ENCODE measurements at regions not wholly inside any gene's neighbourhood (a gene's known extent, or its start where the extent isn't known, plus 50 kb on each side); places are given as distances from the start of the nearest gene placed in this dataset.

DNA sequence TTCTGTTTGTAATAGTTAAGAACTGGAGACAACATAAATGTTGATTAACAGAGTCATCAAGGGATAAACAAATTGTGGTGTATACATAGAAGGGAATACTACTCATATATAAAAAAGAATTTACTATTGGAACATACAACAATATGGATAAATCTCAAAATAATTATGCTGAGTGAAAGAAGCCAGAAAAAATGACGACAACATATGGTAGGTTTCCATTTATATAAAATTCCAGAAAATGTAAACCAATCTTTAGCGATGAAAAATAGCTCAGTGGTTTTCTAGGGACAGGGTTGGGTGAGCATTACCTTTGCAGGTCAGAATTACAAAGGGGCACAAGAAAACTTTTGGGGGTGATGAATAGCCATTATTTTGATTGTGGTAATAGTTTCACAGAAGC, 431.6 kb downstream of the PTPRU start:
- Mint-ChIP-seq H3K4me3 (no peak overlapping the region), H3K27me3 (ENCODE audit: insufficient read depth) (peaks cover 25% of the 10 kb centered on the region), H3K36me3 (ENCODE audit: low read depth) (no peaks in the 10 kb centered on the region), H3K27ac (no peak overlapping the region), H3K9me3 (no peaks in the 10 kb centered on the region), H3K4me1 (ENCODE audit: low read depth) (no peaks in the 10 kb centered on the region)
- intact Hi-C loops (cut with micrococcal nuclease), result no loop called here
- no peak for DNase-seq (ENCODE audit: low spot score)

DNA sequence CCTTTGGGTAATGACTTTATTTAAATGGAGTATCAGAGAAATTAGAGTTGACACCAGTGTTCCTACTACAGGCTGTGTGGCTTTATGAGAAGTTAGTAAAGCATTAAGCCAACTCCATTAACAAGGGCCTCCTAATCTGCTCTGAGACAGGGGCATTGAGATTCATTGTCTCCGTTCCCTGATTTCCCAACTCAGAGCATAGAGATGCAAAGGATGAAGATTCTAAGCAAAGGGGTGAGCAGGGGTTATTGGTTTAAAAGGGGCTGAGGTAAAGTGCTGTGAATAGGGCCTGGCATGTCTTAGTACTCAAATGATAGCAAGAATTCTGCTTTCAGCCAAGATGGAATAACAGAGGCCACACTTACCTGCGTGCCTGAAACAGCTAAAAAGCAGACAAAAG, 428.4 kb downstream of the PTPRU start:
- DNase-seq (ENCODE audit: low spot score), result no peak
- H3K27ac Mint-ChIP-seq, result no peak overlapping the region
- peaks cover 17% of the 10 kb centered on the region for H3K9me3 Mint-ChIP-seq
- peaks cover 36% of the 10 kb centered on the region for H3K27me3 Mint-ChIP-seq (ENCODE audit: insufficient read depth)
- no peaks in the 10 kb centered on the region for H3K4me1 Mint-ChIP-seq (ENCODE audit: low read depth)
- intact Hi-C loops (cut with micrococcal nuclease), result no loop called here
- H3K4me3 Mint-ChIP-seq, result no peak overlapping the region
- no peaks in the 10 kb centered on the region for H3K36me3 Mint-ChIP-seq (ENCODE audit: low read depth)

GRCh38 chr1:29658688-29659087, 422.4 kb downstream of the PTPRU start:
- H3K4me3 Mint-ChIP-seq, result no peak overlapping the region
- no peaks in the 10 kb centered on the region for H3K36me3 Mint-ChIP-seq (ENCODE audit: low read depth)
- intact Hi-C loops (cut with micrococcal nuclease), result no loop called here
- H3K27me3 Mint-ChIP-seq (ENCODE audit: insufficient read depth), result peaks cover 15% of the 10 kb centered on the region
- H3K4me1 Mint-ChIP-seq (ENCODE audit: low read depth), result no peaks in the 10 kb centered on the region
- H3K9me3 Mint-ChIP-seq, result peaks cover 17% of the 10 kb centered on the region
- H3K27ac Mint-ChIP-seq, result no peak overlapping the region
- DNase-seq (ENCODE audit: low spot score), result no peak

DNA sequence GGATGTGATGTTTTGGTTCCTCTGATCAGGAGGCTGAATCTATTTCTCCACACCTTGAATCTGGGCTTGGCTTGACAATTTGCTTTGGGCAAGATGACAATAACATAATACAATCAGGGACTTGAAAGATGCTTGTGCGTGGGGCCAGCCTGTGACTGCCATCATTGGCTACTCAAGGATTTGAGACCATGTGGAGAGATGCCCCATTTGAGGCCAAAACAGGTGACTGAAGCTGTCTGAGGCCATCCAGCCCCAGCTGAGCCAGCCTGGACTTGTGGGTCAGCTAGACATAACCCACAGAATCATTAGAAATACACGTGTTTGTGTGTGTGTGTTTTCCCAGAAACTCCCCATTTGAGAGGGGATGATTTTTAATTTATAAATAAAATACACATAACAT, 421.5 kb downstream of the PTPRU start:
- intact Hi-C loops (cut with micrococcal nuclease), result no loop called here
- DNase-seq (ENCODE audit: low spot score), result no peak
- Mint-ChIP-seq H3K4me1 (ENCODE audit: low read depth) (no peaks in the 10 kb centered on the region), H3K36me3 (ENCODE audit: low read depth) (no peaks in the 10 kb centered on the region), H3K27me3 (ENCODE audit: insufficient read depth) (peaks cover 15% of the 10 kb centered on the region), H3K9me3 (peaks cover 17% of the 10 kb centered on the region), H3K4me3 (no peak overlapping the region), H3K27ac (no peak overlapping the region)

- DNase-seq (ENCODE audit: low spot score), result no peak
- Mint-ChIP-seq H3K27me3 (ENCODE audit: insufficient read depth) (peaks cover 8% of the 10 kb centered on the region), H3K36me3 (ENCODE audit: low read depth) (no peaks in the 10 kb centered on the region), H3K4me1 (ENCODE audit: low read depth) (no peaks in the 10 kb centered on the region), H3K9me3 (peaks cover 9% of the 10 kb centered on the region), H3K4me3 (no peak overlapping the region), H3K27ac (no peak overlapping the region)
- intact Hi-C loops (cut with micrococcal nuclease), result no loop called here
Observed at GRCh38 chr1:29655945-29656850, 419.9 kb downstream of the PTPRU start.

DNA sequence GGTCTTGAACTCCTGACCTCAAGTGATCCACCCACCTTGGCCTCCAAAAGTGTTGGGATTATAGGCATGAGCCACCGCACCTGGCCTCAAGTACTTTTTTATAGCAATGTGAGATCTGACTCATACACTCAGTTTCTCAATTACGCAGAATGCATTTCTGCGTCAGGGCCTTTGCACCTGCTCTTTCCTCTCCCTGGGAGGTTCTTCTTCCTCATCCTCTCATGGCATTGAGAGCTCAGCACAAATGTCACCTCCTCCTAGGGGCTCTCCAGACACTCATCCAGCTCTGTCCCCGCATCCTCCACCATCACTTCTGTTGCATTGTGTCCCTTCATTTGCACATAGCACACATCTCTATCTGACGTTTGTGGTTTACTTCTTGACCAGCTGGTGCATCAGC, 418.8 kb downstream of the PTPRU start:
- intact Hi-C loops (cut with micrococcal nuclease), result no loop called here
- Mint-ChIP-seq H3K4me3 (no peak overlapping the region), H3K27ac (no peak overlapping the region), H3K36me3 (ENCODE audit: low read depth) (no peaks in the 10 kb centered on the region), H3K27me3 (ENCODE audit: insufficient read depth) (peaks cover 5% of the 10 kb centered on the region), H3K9me3 (peaks cover 1% of the 10 kb centered on the region), H3K4me1 (ENCODE audit: low read depth) (no peaks in the 10 kb centered on the region)
- DNase-seq (ENCODE audit: low spot score), result no peak

DNA sequence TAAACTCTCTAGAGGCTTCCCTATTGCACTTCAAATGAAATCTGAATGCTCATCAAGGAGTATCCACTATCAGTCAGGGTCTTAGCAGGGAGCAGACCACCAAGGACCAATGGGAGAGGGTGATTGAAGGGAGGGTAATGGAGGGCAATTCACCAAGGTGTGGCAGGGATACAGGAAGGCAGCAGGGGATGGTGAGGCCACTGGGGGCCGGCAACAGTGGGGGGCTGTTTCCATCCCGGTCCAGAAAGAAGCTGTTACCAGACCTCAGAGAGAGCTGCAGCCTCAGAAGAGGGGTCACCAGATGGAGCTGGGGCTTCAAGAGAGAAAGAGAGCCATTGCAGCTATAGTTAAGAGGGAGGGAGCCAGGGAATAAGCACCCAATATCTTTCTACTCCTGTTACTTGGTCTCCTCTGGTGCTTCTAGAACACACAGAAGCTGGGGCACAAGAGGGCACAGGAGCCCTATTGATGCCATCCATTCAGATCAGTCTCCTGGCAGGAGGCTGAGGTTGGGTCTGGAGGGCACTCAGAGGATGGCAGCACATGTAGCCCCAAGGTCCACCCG, 417.6 kb downstream of the PTPRU start:
- no peak for DNase-seq (ENCODE audit: low spot score)
- intact Hi-C loops (cut with micrococcal nuclease), result no loop called here
- Mint-ChIP-seq H3K4me1 (ENCODE audit: low read depth) (no peaks in the 10 kb centered on the region), H3K27me3 (ENCODE audit: insufficient read depth) (peaks cover 2% of the 10 kb centered on the region), H3K4me3 (no peak overlapping the region), H3K9me3 (no peaks in the 10 kb centered on the region), H3K36me3 (ENCODE audit: low read depth) (no peaks in the 10 kb centered on the region), H3K27ac (no peak overlapping the region)

- no peak overlapping the region for H3K4me3 Mint-ChIP-seq
Observed at GRCh38 chr1:29653034-29653810, 416.9 kb downstream of the PTPRU start.

DNA sequence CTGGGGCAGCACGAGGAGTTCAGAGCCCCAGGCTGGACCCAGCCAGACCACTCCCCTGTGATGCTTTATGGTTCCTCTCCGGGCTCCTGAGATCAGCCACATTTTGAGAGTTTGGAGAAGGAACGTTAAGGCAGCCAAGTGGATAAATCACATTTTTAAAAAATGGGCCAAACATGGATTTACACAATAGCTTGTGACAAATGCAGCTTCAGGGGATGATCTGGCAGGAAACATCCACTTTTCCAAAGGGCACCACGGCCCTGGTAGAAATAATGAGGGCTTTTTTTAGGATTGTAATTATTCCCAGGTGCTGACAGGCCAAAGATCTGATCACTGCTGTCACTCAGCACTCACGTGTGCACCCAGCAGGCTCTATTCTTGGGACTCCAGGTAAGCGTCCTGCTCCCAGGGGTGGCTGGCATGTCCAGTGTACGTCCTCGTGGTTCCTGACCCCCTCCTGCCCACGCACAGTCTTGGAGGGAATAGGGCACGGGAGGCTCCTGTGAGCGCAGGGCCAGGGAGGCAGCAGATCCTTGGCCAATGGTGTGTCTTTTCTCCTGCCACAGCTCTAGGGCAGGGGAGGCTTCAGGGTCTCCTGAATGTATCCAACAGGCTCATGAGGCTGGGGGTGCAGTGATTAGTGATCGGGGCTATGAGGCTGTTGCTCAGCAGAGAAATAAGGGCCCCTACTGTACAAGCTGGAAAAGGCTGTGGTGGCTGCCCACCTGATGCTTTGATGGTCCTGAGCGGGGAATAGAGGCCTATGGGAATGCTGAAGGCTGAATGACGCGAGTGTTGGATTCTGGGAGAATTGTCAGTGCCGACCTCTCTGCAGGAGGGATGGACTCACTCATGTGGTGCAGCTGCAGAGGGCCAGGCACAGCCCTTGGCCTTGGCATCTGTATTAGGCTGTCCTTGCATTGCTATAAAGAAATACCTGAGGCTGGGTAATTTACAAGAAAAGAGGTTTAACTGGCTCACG, 415.7 kb downstream of the PTPRU start:
- H3K27ac Mint-ChIP-seq, result no peak overlapping the region
- H3K4me3 Mint-ChIP-seq, result no peak overlapping the region
- intact Hi-C loops (cut with micrococcal nuclease), result no loop called here
- H3K27me3 Mint-ChIP-seq (ENCODE audit: insufficient read depth), result peaks cover 7% of the 10 kb centered on the region
- no peaks in the 10 kb centered on the region for H3K36me3 Mint-ChIP-seq (ENCODE audit: low read depth)
- no peaks in the 10 kb centered on the region for H3K4me1 Mint-ChIP-seq (ENCODE audit: low read depth)
- DNase-seq (ENCODE audit: low spot score), result no peak
- H3K9me3 Mint-ChIP-seq, result no peaks in the 10 kb centered on the region

More at GRCh38 chr1:29653034-29653810, 416.9 kb downstream of the PTPRU start:
- no peak for DNase-seq (ENCODE audit: low spot score)
- Mint-ChIP-seq H3K27ac (no peak overlapping the region), H3K9me3 (no peaks in the 10 kb centered on the region), H3K4me1 (ENCODE audit: low read depth) (no peaks in the 10 kb centered on the region), H3K27me3 (ENCODE audit: insufficient read depth) (peaks cover 6% of the 10 kb centered on the region), H3K36me3 (ENCODE audit: low read depth) (no peaks in the 10 kb centered on the region)
- intact Hi-C loops (cut with micrococcal nuclease), result no loop called here

- Mint-ChIP-seq H3K27ac (no peak overlapping the region), H3K4me1 (ENCODE audit: low read depth) (no peaks in the 10 kb centered on the region), H3K4me3 (no peak overlapping the region), H3K36me3 (ENCODE audit: low read depth) (no peaks in the 10 kb centered on the region), H3K9me3 (no peaks in the 10 kb centered on the region), H3K27me3 (ENCODE audit: insufficient read depth) (peaks cover 10% of the 10 kb centered on the region)
- intact Hi-C loops (cut with micrococcal nuclease), result no loop called here
- DNase-seq (ENCODE audit: low spot score), result no peak
Observed at GRCh38 chr1:29651246-29651645, 414.9 kb downstream of the PTPRU start.

DNA sequence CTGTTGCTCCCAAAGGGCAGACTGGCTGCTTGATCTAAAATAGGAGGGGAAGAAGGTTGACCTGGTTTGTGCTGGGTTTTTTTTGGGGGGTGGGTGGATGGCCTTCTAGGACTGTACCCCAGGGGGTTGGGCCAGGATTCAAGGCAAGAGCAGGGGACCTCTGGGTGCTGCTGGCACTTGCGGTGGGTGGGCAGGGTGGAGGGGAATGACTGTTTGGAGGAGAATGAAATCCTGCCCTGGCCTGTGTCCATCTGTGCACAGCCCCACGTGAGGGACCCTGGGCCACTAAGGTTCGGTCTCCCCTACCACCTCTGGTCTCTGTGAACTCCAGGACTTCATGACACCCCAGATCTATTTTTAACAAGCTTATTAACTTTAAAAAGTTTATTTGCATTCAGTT, 414.2 kb downstream of the PTPRU start:
- DNase-seq (ENCODE audit: low spot score), result no peak
- Mint-ChIP-seq H3K4me1 (ENCODE audit: low read depth) (no peaks in the 10 kb centered on the region), H3K36me3 (ENCODE audit: low read depth) (no peaks in the 10 kb centered on the region), H3K27me3 (ENCODE audit: insufficient read depth) (peaks cover 10% of the 10 kb centered on the region), H3K27ac (no peak overlapping the region), H3K9me3 (no peaks in the 10 kb centered on the region), H3K4me3 (no peak overlapping the region)
- intact Hi-C loops (cut with micrococcal nuclease), result no loop called here

DNA sequence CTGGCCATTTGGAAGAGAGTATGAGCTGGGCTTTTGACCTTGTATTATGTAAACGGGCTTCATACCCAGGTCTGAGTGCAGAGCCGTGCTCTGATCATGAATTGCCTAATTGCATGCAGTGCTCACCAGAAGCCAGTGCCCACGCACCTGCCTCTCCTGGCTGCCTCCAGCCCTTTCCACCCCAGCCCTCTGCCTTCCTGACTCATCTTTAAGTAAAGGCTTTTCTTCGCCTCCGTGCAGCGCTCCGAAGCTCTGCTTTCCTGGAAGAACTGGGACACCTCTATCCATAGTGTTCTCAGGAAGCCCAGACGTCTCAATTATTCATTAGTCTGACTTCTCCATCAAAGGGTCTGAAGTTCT, 413.7 kb downstream of the PTPRU start:
- Mint-ChIP-seq H3K36me3 (ENCODE audit: low read depth) (no peaks in the 10 kb centered on the region), H3K4me1 (ENCODE audit: low read depth) (no peaks in the 10 kb centered on the region), H3K9me3 (no peaks in the 10 kb centered on the region), H3K27ac (no peak overlapping the region), H3K27me3 (ENCODE audit: insufficient read depth) (peaks cover 10% of the 10 kb centered on the region), H3K4me3 (no peak overlapping the region)
- intact Hi-C loops (cut with micrococcal nuclease), result no loop called here
- no peak for DNase-seq (ENCODE audit: low spot score)

All from activated T-helper 1 cell treated with anti-CD3 and anti-CD28 coated beads, Interleukin-12 subunit alpha, Interleukin-12 subunit beta, Interleukin-2, Interleukin-4 antibody, amounts not matched to agents 30 ng/mL and 10 ng/mL and 1 ng/mL, durations not matched to agents 14 hours and 24 hours and 36 hours (primary cell).